ENCODE measurements at regions not wholly inside any gene's neighbourhood (a gene's known extent, or its start where the extent isn't known, plus 50 kb on each side); places are given as distances from the start of the nearest gene placed in this dataset.

DNA sequence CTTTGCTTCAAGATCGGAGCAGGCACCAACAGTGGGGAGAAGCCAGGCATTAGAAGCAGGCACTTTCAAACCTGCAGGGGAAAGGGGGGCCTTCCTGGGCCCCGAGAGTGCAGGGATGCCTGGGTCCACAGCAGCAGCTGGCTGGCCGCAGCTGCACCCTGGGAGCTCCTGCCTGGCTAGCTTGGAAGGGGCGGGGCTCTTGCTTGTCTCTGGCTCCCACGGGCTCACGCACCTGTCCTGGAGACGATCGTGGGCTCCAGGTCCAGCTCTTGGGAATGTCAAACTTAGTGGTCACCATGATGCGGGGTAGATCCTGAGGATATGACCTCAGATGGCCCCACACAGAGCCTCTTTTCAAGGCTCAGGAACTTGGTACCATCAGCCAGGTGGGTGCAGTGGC is 1673.2 kb downstream of the LRRC4C start:
- no peak for DNase-seq
- Histone ChIP-seq H3K27ac (no peak overlapping the region), H3K9me3 (no peaks in the 10 kb centered on the region), H3K4me1 (no peaks in the 10 kb centered on the region), H3K36me3 (no peaks in the 10 kb centered on the region), H3K4me3 (no peak overlapping the region), H3K27me3 (no peaks in the 10 kb centered on the region)
- 84 to 91% methylated on average over 9 of the region's 9 CpGs for WGBS, 2 donors
- TF ChIP-seq EP300 (IDR thresholded peaks at IDR 0.05) (no peak), POLR2AphosphoS5 (IDR thresholded peaks at IDR 0.05) (no peak), CTCF (IDR thresholded peaks at IDR 0.05) (no peak), POLR2A (IDR thresholded peaks at IDR 0.05) (no peak)
- intact Hi-C loops (cut with DNase I): no loop called here

- intact Hi-C loops (cut with DNase I): no loop called here
- H3K4me3 ChIP-seq: no peak overlapping the region
- 82 to 88% methylated on average over 5 of the region's 5 CpGs for WGBS, 2 donors
- no peak for DNase-seq
- no peaks in the 10 kb centered on the region for H3K9me3 ChIP-seq
- H3K36me3 ChIP-seq: no peaks in the 10 kb centered on the region
- no peaks in the 10 kb centered on the region for H3K4me1 ChIP-seq
- no peak for TF ChIP-seq POLR2A (IDR thresholded peaks at IDR 0.05)
- no peak for TF ChIP-seq EP300 (IDR thresholded peaks at IDR 0.05)
- TF ChIP-seq CTCF (IDR thresholded peaks at IDR 0.05): no peak
- no peak for TF ChIP-seq POLR2AphosphoS5 (IDR thresholded peaks at IDR 0.05)
- H3K27ac ChIP-seq: no peak overlapping the region
- H3K27me3 ChIP-seq: no peaks in the 10 kb centered on the region
These were observed 1674.6 kb downstream of the LRRC4C start for GRCh38 chr11:39784873-39785272.

DNA sequence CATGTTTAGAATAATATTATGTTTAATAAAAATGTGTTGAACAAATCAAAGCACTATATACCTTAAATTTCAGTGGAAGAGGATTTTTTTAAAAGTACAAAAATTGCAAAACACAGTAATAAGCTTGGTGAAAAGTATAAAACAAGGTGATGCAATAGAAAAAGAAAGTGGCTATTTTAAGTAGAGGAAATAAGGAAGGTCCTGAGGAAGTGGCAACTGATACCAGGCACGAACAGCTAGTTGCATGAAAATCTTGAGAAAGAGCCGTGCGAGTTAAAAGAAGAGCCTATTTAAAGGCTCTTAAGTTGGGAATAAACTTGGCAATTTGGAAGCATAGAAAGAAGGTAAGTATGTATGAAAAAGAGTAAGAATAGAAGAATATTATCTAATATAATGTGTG is 1679.3 kb downstream of the LRRC4C start:
- no peak for TF ChIP-seq POLR2AphosphoS5 (IDR thresholded peaks at IDR 0.05)
- TF ChIP-seq CTCF (IDR thresholded peaks at IDR 0.05): no peak
- no peak for TF ChIP-seq POLR2A (IDR thresholded peaks at IDR 0.05)
- TF ChIP-seq EP300 (IDR thresholded peaks at IDR 0.05): no peak
- intact Hi-C loops (cut with DNase I): no loop called here

GRCh38 chr11:39777035-39777434 is 1682.4 kb downstream of the LRRC4C start:
- 50 to 66% methylated on average over 3 of the region's 3 CpGs for WGBS, 2 donors
- no peaks in the 10 kb centered on the region for H3K9me3 ChIP-seq
- H3K27ac ChIP-seq: no peak overlapping the region
- no peaks in the 10 kb centered on the region for H3K36me3 ChIP-seq
- H3K4me3 ChIP-seq: no peak overlapping the region
- no peak for TF ChIP-seq EP300 (IDR thresholded peaks at IDR 0.05)
- DNase-seq: no peak
- intact Hi-C loops (cut with DNase I): no loop called here
- H3K4me1 ChIP-seq: no peaks in the 10 kb centered on the region
- no peaks in the 10 kb centered on the region for H3K27me3 ChIP-seq

More for the DNA sequence above, 1679.3 kb downstream of the LRRC4C start:
- Histone ChIP-seq H3K27ac (no peak overlapping the region), H3K36me3 (no peaks in the 10 kb centered on the region), H3K4me1 (no peaks in the 10 kb centered on the region), H3K9me3 (no peaks in the 10 kb centered on the region), H3K27me3 (no peaks in the 10 kb centered on the region), H3K4me3 (no peak overlapping the region)
- DNase-seq: no peak
- WGBS, 2 donors: 53 to 76% methylated on average over 3 of the region's 3 CpGs

GRCh38 chr11:39772525-39773137 is 1686.8 kb downstream of the LRRC4C start:
- intact Hi-C loops (cut with DNase I): no loop called here
- no peaks in the 10 kb centered on the region for H3K9me3 ChIP-seq
- TF ChIP-seq CTCF (IDR thresholded peaks at IDR 0.05): no peak
- TF ChIP-seq POLR2AphosphoS5 (IDR thresholded peaks at IDR 0.05): no peak
- no peak for TF ChIP-seq POLR2A (IDR thresholded peaks at IDR 0.05)
- no peak for TF ChIP-seq EP300 (IDR thresholded peaks at IDR 0.05)
- 81 to 89% methylated on average over 1 of the region's 1 CpG for WGBS, 2 donors
- no peak overlapping the region for H3K27ac ChIP-seq
- no peaks in the 10 kb centered on the region for H3K4me1 ChIP-seq
- no peak for DNase-seq
- no peaks in the 10 kb centered on the region for H3K36me3 ChIP-seq
- H3K4me3 ChIP-seq: no peak overlapping the region
- no peaks in the 10 kb centered on the region for H3K27me3 ChIP-seq
